Hematopoietic multipotent progenitor cell (in vitro differentiated cells): ENCODE measurements at regions not wholly inside any gene's neighbourhood (a gene's known extent, or its start where the extent isn't known, plus 50 kb on each side); places are given as distances from the start of the nearest gene placed in this dataset. TPM values are rescaled to one million over a fixed set of nuclear protein-coding genes. Genes with fewer than 3 reads are reported as not detected.

Experiments used
- small RNA-seq: library from RNA; depleted of rRNA; stranded (forward); fragments of <200 nt; gene quantifications from one replicate; pipeline ENCODE3, GENCODE V24; 2012

Small RNA genes lying in the stretch of these regions (small RNA-seq; reads per million reads assigned to genes)
- not detected for gene AL031229.1
- 0.34 reads per million for gene HIST1H4PS1
- not detected for gene RNU6-471P
